ENCODE measurements at regions not wholly inside any gene's neighbourhood (a gene's known extent, or its start where the extent isn't known, plus 50 kb on each side); places are given as distances from the start of the nearest gene placed in this dataset.

DNA sequence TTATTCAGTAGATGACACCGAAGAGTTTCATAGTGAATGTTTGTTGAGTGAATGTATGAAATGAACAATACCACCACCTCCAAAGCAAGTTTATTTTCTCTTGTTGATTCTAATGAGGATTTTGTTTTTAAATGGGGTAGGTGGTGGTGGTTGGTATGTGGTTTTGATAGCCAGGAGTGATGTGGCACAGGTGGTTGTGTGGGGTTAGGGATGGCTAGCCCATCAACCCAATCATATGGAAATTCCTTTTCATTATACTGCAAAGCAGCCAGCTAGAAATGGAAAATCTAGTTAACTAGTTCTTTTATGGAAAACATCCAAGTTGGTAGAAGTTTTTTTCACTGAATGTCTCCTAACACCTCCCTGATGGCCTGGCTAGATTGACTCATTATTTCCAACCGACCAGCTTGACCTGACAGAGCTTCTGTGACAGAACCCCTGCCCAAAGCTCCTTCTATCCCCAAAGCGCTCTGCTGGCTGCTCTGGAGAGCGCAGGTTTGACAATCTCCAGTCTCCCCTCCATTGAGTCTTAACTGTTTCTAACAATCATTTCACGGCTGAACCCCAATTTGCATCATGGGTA, 376.9 kb downstream of the MTX2 start:
- no peak for DNase-seq
- no peaks in the 10 kb centered on the region for H3K27me3 ChIP-seq
- no peaks in the 10 kb centered on the region for H3K9me3 ChIP-seq
- H3K4me3 ChIP-seq (ENCODE audit: low read depth, low read length): no peak overlapping the region
- no peaks in the 10 kb centered on the region for H3K36me3 ChIP-seq
- H3K4me1 ChIP-seq: 0 out of 2 replicates have a peak, but pooled peaks cover 4% of the 10 kb centered on the region
- TF ChIP-seq, protein P1, sequence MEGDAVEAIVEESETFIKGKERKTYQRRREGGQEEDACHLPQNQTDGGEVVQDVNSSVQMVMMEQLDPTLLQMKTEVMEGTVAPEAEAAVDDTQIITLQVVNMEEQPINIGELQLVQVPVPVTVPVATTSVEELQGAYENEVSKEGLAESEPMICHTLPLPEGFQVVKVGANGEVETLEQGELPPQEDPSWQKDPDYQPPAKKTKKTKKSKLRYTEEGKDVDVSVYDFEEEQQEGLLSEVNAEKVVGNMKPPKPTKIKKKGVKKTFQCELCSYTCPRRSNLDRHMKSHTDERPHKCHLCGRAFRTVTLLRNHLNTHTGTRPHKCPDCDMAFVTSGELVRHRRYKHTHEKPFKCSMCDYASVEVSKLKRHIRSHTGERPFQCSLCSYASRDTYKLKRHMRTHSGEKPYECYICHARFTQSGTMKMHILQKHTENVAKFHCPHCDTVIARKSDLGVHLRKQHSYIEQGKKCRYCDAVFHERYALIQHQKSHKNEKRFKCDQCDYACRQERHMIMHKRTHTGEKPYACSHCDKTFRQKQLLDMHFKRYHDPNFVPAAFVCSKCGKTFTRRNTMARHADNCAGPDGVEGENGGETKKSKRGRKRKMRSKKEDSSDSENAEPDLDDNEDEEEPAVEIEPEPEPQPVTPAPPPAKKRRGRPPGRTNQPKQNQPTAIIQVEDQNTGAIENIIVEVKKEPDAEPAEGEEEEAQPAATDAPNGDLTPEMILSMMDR (IDR thresholded peaks at IDR 0.05; ENCODE audit: low read depth, low read length): no peak

DNA sequence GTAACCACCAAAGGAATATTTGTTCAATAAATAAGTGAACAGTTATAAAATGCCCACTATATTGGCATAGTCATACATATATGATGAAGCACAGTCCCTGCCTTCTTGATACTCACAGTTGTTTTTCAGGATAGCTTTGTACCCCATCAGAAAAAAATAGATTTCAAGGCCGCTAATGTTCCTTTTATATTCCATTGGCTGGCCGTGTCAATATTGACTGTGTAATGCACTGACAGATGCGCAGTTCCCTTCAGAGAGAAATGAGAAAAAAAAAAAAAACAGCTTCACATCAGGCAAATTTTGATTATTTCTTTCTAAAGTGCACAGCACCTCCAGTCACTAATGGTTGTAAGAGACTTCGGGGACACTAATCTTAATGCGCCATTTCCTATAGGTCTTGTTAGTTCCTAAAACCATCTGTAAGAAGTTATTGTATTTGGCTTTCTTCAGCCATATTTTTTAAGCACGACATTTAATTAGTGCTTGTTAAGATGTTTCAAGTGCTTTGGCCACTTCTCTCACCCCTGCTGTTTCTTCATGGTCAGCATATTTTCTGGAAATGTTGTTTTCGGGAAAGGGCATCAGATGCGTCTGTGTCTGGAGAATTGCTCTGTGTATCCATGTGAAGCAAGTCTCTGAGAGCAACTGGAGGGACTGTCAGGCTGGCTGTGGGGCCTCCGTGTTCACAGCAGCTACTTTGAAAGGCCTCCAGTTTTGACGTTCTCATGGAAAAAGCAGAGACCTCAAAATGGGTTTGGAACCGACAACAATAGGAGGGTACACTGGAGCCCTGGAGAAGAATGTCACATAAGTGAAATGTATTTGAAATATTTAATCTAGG, 378.3 kb downstream of the MTX2 start:
- 0 out of 2 replicates have a peak, but pooled peaks cover 4% of the 10 kb centered on the region for H3K4me1 ChIP-seq
- H3K4me3 ChIP-seq (ENCODE audit: low read depth, low read length): no peak overlapping the region
- no peaks in the 10 kb centered on the region for H3K9me3 ChIP-seq
- TF ChIP-seq, protein P1 (IDR thresholded peaks at IDR 0.05; ENCODE audit: low read depth, low read length): no peak
- no peaks in the 10 kb centered on the region for H3K36me3 ChIP-seq
- no peak for DNase-seq
- H3K27me3 ChIP-seq: no peaks in the 10 kb centered on the region

DNA sequence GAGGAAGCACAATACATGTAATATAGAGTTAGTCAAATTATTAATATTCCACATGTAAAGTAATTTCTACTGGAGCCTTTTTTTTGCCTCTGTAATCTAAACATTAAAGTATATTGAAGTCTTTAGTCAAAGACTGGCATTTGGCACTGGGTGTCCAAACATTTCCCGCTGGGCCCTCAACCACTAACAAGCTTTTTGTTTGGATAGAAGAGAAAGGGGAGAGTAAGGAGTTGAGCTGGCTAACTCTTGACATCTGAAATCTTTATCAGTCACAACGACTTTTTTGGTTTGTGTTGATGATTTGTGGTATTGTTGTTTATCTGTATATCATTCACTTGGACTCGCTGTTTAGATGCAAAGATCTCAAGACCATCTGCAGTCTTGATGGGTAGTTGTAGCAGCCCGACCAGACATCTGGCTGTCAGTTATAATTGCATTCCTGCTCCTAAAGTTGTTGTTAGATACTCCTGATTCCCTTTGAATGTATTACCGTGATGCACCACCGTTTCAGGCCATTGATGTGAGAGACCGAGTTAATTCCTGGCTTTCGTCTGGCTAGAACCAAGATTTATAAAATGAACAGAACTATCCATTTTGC, 379.6 kb downstream of the MTX2 start:
- TF ChIP-seq, protein P1 (IDR thresholded peaks at IDR 0.05; ENCODE audit: low read depth, low read length): no peak
- H3K27me3 ChIP-seq: no peaks in the 10 kb centered on the region
- H3K4me3 ChIP-seq (ENCODE audit: low read depth, low read length): no peak overlapping the region
- H3K4me1 ChIP-seq: no peaks in the 10 kb centered on the region
- no peaks in the 10 kb centered on the region for H3K9me3 ChIP-seq
- DNase-seq: no peak
- H3K36me3 ChIP-seq: no peaks in the 10 kb centered on the region

DNA sequence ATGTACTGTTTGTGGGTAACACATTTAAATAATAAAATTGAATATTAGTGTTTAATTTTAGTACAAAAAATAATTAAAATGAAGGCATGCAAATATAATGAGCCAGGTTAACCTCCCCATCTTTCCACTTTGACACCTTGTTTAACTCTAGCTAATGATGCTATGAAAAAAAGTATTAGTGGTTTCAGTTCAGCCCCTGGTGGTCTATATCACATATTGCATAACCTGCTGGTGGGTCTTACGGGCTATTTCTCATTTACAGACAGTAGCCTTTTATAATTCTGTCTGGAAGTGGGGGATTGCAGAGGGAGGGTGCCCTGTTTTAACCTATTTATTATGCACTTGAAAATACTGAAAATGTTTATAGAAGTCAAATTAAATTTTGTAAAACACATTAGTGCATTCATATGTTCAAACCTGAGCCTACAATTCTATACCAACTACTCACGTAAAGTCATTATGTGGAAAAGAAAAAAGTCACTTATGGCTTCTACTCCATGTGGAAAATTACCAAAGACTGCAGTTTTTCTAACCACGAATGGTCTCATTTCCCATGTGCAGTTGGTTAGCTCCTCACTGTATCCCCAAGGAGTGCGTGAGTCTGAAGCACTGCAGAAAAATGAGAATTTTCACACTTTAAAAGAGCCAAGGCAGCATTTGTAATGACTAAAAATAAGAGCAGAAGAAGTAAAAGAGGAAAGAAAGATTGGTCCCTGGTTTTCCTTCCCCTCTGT, 381.0 kb downstream of the MTX2 start:
- Histone ChIP-seq H3K36me3 (no peaks in the 10 kb centered on the region), H3K27me3 (no peaks in the 10 kb centered on the region), H3K4me1 (no peaks in the 10 kb centered on the region), H3K9me3 (no peaks in the 10 kb centered on the region), H3K4me3 (ENCODE audit: low read depth, low read length) (no peak overlapping the region)
- DNase-seq: no peak
- TF ChIP-seq, protein P1 (IDR thresholded peaks at IDR 0.05; ENCODE audit: low read depth, low read length): peak; percentile 47

DNA sequence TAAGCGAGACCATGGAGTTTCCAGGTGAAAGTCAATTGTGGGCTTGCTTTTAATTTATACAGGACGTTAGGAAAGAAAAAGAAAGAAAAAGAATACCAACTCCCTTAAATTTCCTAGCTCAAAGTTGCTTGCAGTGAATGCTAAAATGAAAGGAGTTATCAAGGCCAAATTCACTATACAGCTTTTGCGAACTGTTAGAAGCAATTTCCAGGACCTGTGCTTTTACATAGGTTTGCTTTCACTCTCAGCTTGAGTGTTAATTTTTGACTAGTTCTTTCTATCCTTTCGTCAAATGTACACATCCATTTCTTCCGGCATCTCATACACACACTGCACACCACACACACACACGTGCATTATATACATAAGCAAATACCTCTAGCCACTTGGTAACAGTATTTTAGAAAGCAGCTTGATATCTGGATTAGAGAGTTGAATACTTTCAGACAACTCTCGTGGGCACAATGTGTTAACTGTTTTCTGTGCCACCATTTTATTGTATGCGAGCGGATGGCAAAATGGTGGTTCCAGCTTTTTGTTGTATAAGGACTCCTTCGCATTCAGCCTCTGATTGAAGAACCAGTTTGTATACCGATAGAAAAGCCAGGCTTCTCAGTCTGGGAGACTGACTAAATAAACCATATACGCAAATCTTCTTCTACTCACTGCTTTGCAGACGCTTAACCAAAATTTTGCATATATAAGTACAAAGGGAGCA, 381.8 kb downstream of the MTX2 start:
- Histone ChIP-seq H3K9me3 (no peaks in the 10 kb centered on the region), H3K4me1 (no peaks in the 10 kb centered on the region), H3K4me3 (ENCODE audit: low read depth, low read length) (no peak overlapping the region), H3K27me3 (no peaks in the 10 kb centered on the region), H3K36me3 (no peaks in the 10 kb centered on the region)
- TF ChIP-seq, protein P1 (IDR thresholded peaks at IDR 0.05; ENCODE audit: low read depth, low read length): no peak
- no peak for DNase-seq
